K562 (cell line): ENCODE measurements at regions not wholly inside any gene's neighbourhood (a gene's known extent, or its start where the extent isn't known, plus 50 kb on each side); places are given as distances from the start of the nearest gene placed in this dataset.

Experiments
- ATAC-seq: fragments of 200-7000 bp; cut with Tn5 transposase; 3 replicates; pipeline ENCODE4 v1.9.1; 2020; ENCODE audit warnings: moderate library complexity
- BruUV-seq: library from RNA; stranded (reverse); fragments of 400-500 nt; replicated peaks from 2 replicates; lab custom pipeline; 2021; lab: Mats Ljungman, UMichigan
- CTCF ChIA-PET: fragments of 300-600 bp; formaldehyde crosslinking; extraction: SDS; loops from one replicate; lab custom pipeline; 2021; ENCODE audit warnings: low intra/inter-chr PET ratio; lab: Yijun Ruan, JAX
- POLR2A ChIA-PET: fragments of 300-600, 350-650 bp; sonication (Branson Sonifier 250); formaldehyde crosslinking; extraction: SDS; loops from one replicate; lab custom pipeline; 2021; ENCODE audit warnings: antibody characterized with exemption, inconsistent platforms; lab: Yijun Ruan, JAX
- DNase-seq, 4 experiments: peaks; one replicate each; pipeline versions ENCODE4 v3.0.0 to v3.0.0-alpha.2; 2011 to 2018; ENCODE audit warnings: low spot score in 3 of 4, mixed read lengths in 3 of 4; ENCODE audit errors: extremely low read depth in 1 of 4
- FAIRE-seq: peaks from 2 replicates; lab custom pipeline; 2011; peaks lifted over from hg19 to GRCh38; lab: Jason Lieb, UNC
- H2AFZ ChIP-seq: 2 replicates; pipeline ENCODE4 v1.6.0; 2011; ENCODE audit warnings: low read depth, low read length, control low read depth, inconsistent platforms
- H3K27ac ChIP-seq: fragments of 200-600 bp; 3 replicates; pipeline ENCODE4 v1.8.0; 2011; ENCODE audit warnings: low read depth, mild to moderate bottlenecking, control low read depth, inconsistent platforms, low read length, moderate library complexity, mixed read lengths; ENCODE audit errors: extremely low read depth
- H3K27me3 ChIP-seq, 2 experiments: fragments of 300-600 bp in 1 of 2; 2 replicates in 1 of 2; 3 replicates in 1 of 2; pipeline versions ENCODE4 v1.6.0 to v1.8.0; 2011; ENCODE audit warnings: inconsistent platforms in 2 of 2, low read length in 2 of 2, mild to moderate bottlenecking in 1 of 2, mixed read lengths in 1 of 2, moderate library complexity in 1 of 2; ENCODE audit not compliant: control insufficient read depth in 2 of 2, insufficient read depth in 2 of 2
- H3K36me3 ChIP-seq: fragments of 300-600 bp; 3 replicates; pipeline ENCODE4 v1.8.0; 2011; ENCODE audit warnings: mild to moderate bottlenecking, low read length, inconsistent platforms; ENCODE audit not compliant: control insufficient read depth, insufficient read depth
- H3K4me1 ChIP-seq, 2 experiments: fragments of 200-600 bp in 1 of 2; replicated peaks in 1 of 2; 2 replicates in 1 of 2; 3 replicates in 1 of 2; pipeline versions ENCODE4 v1.5.1 to v1.8.0; 2011; ENCODE audit warnings: inconsistent platforms in 2 of 2, low read length in 2 of 2, mild to moderate bottlenecking in 1 of 2, mixed read lengths in 1 of 2, moderate library complexity in 1 of 2; ENCODE audit not compliant: control insufficient read depth in 2 of 2, insufficient read depth in 2 of 2
- H3K4me2 ChIP-seq: 2 replicates; pipeline ENCODE4 v1.6.1; 2011; ENCODE audit warnings: low read length, control low read depth, inconsistent platforms, mixed read lengths; ENCODE audit not compliant: insufficient read depth
- H3K4me3 ChIP-seq: fragments of 200-600 bp; sonication (generic), shearing (Covaris generic); 2 replicates; pipeline ENCODE4 v1.5.1; 2016; ENCODE audit warnings: control low read depth, inconsistent platforms
- H3K79me2 ChIP-seq: fragments of 200-600 bp; 3 replicates; pipeline ENCODE4 v1.8.0; 2011; ENCODE audit warnings: low read length, inconsistent platforms; ENCODE audit not compliant: control insufficient read depth, insufficient read depth
- H3K9ac ChIP-seq, 2 experiments: 2 replicates each; pipeline versions ENCODE4 v1.6.0 to v1.6.1; 2011; ENCODE audit warnings: low read depth in 2 of 2, low read length in 2 of 2, control low read depth in 1 of 2, inconsistent platforms in 1 of 2, mild to moderate bottlenecking in 1 of 2, mixed read lengths in 1 of 2; ENCODE audit not compliant: insufficient read depth in 1 of 2
- H3K9me1 ChIP-seq: one replicate; pipeline ENCODE4 v1.6.0; 2011; ENCODE audit warnings: inconsistent platforms, mild to moderate bottlenecking, low read length, moderate library complexity; ENCODE audit not compliant: control insufficient read depth, insufficient read depth
- H3K9me3 ChIP-seq: replicated peaks from 2 replicates; pipeline ENCODE4 v1.5.1; 2011; ENCODE audit warnings: low read depth, low read length, inconsistent platforms; ENCODE audit not compliant: control insufficient read depth, insufficient read depth
- H4K20me1 ChIP-seq: replicated peaks from 2 replicates; pipeline ENCODE4 v1.6.1; 2011; ENCODE audit warnings: low read length, inconsistent platforms, mixed read lengths; ENCODE audit not compliant: control insufficient read depth, insufficient read depth
- ATF1 ChIP-seq, 2 experiments: fragments of 450-650 bp in 1 of 2; IDR thresholded peaks; 2 replicates each; pipeline ENCODE4 v1.6.1; 2016; ENCODE audit warnings: missing compliant biosample characterization in 1 of 2, missing genetic modification characterization in 1 of 2
- BMI1 ChIP-seq: fragments of 150-350 bp; IDR thresholded peaks from 2 replicates; pipeline ENCODE4 v1.6.1; 2014; ENCODE audit warnings: low read length
- CBX8 ChIP-seq: fragments of 200-600 bp; sonication (generic); IDR thresholded peaks from 2 replicates; pipeline ENCODE4 v1.6.1; 2012; ENCODE audit warnings: borderline replicate concordance, mixed run types, low read depth, mild to moderate bottlenecking, moderate library complexity, mixed read lengths, low read length, control low read depth, inconsistent platforms; ENCODE audit not compliant: poor library complexity, severe bottlenecking; ENCODE audit errors: extremely low read depth
- CEBPB ChIP-seq: fragments of 450-650 bp; IDR thresholded peaks from 2 replicates; pipeline ENCODE4 v1.6.1; 2016; ENCODE audit warnings: missing genetic modification characterization, missing compliant biosample characterization
- DACH1 ChIP-seq: fragments of 450-650 bp; IDR thresholded peaks from 2 replicates; pipeline ENCODE4 v1.6.1; 2018; ENCODE audit not compliant: partially characterized antibody
- ETV5 ChIP-seq: sonication (generic); formaldehyde crosslinking; IDR thresholded peaks from 2 replicates; pipeline ENCODE4 v1.4.0; 2020; ENCODE audit warnings: low read depth, mild to moderate bottlenecking, missing genetic modification reagents
- EZH2 ChIP-seq: IDR thresholded peaks from 2 replicates; pipeline ENCODE4 v1.6.1; 2012; ENCODE audit warnings: low read depth, mild to moderate bottlenecking, inconsistent platforms, low read length, borderline replicate concordance
- FOXA1 ChIP-seq: fragments of 450-650 bp; IDR thresholded peaks from 2 replicates; pipeline ENCODE4 v1.6.1; 2016; ENCODE audit warnings: mild to moderate bottlenecking, borderline replicate concordance
- HIVEP1 ChIP-seq: fragments of 250-450 bp; sonication (Bioruptor Pico); IDR thresholded peaks from 2 replicates; pipeline ENCODE4 v1.4.0; 2020; ENCODE audit warnings: mild to moderate bottlenecking
- HNRNPH1 ChIP-seq: fragments of 200-400 bp; formaldehyde crosslinking; optimal IDR thresholded peaks from 2 replicates; pipeline ENCODE3; 2017; ENCODE audit warnings: low read depth, mild to moderate bottlenecking, low read length, moderate library complexity
- MCM5 ChIP-seq: fragments of 450-650 bp; IDR thresholded peaks from 2 replicates; pipeline ENCODE4 v1.6.1; 2016; ENCODE audit warnings: low read depth
- MTA1 ChIP-seq: fragments of 450-650 bp; IDR thresholded peaks from 2 replicates; pipeline ENCODE4 v1.6.1; 2017; ENCODE audit warnings: borderline replicate concordance
- RBM15 ChIP-seq: fragments of 200-400 bp; formaldehyde crosslinking; IDR thresholded peaks from 2 replicates; pipeline ENCODE4 v1.6.1; 2018; ENCODE audit warnings: mild to moderate bottlenecking, low read length, moderate library complexity; ENCODE audit not compliant: insufficient read depth
- SOX6 ChIP-seq: fragments of 450-650 bp; IDR thresholded peaks from 2 replicates; pipeline ENCODE4 v1.6.1; 2014; ENCODE audit warnings: mild to moderate bottlenecking
- TAF15 ChIP-seq: fragments of 200-400 bp; formaldehyde crosslinking; IDR thresholded peaks from 2 replicates; pipeline ENCODE4 v1.6.1; 2017; ENCODE audit warnings: mild to moderate bottlenecking, low read depth, low read length, moderate library complexity
- ZKSCAN3 ChIP-seq: fragments of 250-450 bp; sonication (Bioruptor Pico); IDR thresholded peaks from 2 replicates; pipeline ENCODE4 v1.4.0; 2020
- ZNF253 ChIP-seq: fragments of 250-450 bp; sonication (Bioruptor Pico); conservative IDR thresholded peaks from 2 replicates; pipeline ENCODE4 v1.6.1; 2021; ENCODE audit warnings: mild to moderate bottlenecking
- ZNF384 ChIP-seq: IDR thresholded peaks from 2 replicates; pipeline ENCODE4 v1.6.1; 2012; ENCODE audit warnings: low read depth, low read length, improper control_type of control experiment
- ZNF41 ChIP-seq: fragments of 250-450 bp; sonication (Bioruptor Pico); conservative IDR thresholded peaks from 2 replicates; pipeline ENCODE4 v1.4.0; 2020; ENCODE audit warnings: mild to moderate bottlenecking
- ZNF511 ChIP-seq: sonication (generic); formaldehyde crosslinking; IDR thresholded peaks from 2 replicates; pipeline ENCODE4 v1.8.0; 2022; ENCODE audit warnings: mild to moderate bottlenecking, missing genetic modification reagents
- WGBS: fragments of 100-300 bp; shearing (Covaris generic); methylation state at CpG from one replicate; pipeline ENCODE4 v1.1.6; 2016; ENCODE audit warnings: low coverage, mixed read lengths; ENCODE audit not compliant: insufficient coverage; ENCODE audit errors: missing lambda C conversion rate; 5-methylcytosine and 5-hydroxymethylcytosine counted together
- in situ Hi-C: fragments of 300-500 bp; cut with MboI; formaldehyde crosslinking; loops from 4 replicates; pipeline ENCODE4 v1.15.0; 2018; ENCODE audit warnings: inconsistent platforms, mixed read lengths
- intact Hi-C: fragments of 100-400 bp; cut with micrococcal nuclease; formaldehyde crosslinking; loops from 2 replicates; pipeline ENCODE4 v1.14.2; 2022
- TF ChIP-seq, protein P1 (sequence below): IDR thresholded peaks from 2 replicates; pipeline ENCODE4 v1.6.1; 2016; ENCODE audit warnings: missing genetic modification characterization, missing compliant biosample characterization
- TF ChIP-seq, protein P2 (sequence below): fragments of 450-650 bp; IDR thresholded peaks from 2 replicates; pipeline ENCODE4 v1.6.1; 2016; ENCODE audit warnings: low read depth, mild to moderate bottlenecking, moderate library complexity
- TF ChIP-seq, protein P3 (sequence below): fragments of 250-450 bp; sonication (Bioruptor Pico); IDR thresholded peaks from 2 replicates; pipeline ENCODE4 v1.6.1; 2021; ENCODE audit warnings: mild to moderate bottlenecking

GRCh38 chr14:23776296-23776695, 140.1 kb downstream of the DHRS2 start (continued):
- TF ChIP-seq CEBPB (tag) (no peak), EZH2 (no peak), ATF1 (CRISPR knock-in tag; IDR thresholded peaks at IDR 0.05) (no peak), ATF1 (tag; IDR thresholded peaks at IDR 0.05) (no peak), DACH1 (no peak), SOX6 (no peak), ZNF511 (no peak)

- FAIRE-seq (no peak), DNase-seq (no peak), ATAC-seq (no peak)
- no TSS peak for BruUV-seq
- CTCF ChIA-PET: no interaction called here
- Histone ChIP-seq H3K9ac (no peak overlapping the region), H3K36me3 (no peaks in the 10 kb centered on the region), H3K4me1 (no peaks in the 10 kb centered on the region), H3K9me1 (no peaks in the 10 kb centered on the region), H3K9me3 (no peaks in the 10 kb centered on the region), H4K20me1 (no peaks in the 10 kb centered on the region), H3K79me2 (no peaks in the 10 kb centered on the region), H3K27ac (no peak overlapping the region), H2AFZ (no peak overlapping the region), H3K4me2 (no peak overlapping the region), H3K4me3 (no peak overlapping the region), H3K27me3 (no peaks in the 10 kb centered on the region)
- in situ Hi-C loops (no loop called here), intact Hi-C loops (no loop called here)
- POLR2A ChIA-PET: no interaction called here
- 0% methylated on average over 1 of the region's 1 CpG for WGBS
- TF ChIP-seq HNRNPH1 (no peak), ZKSCAN3 (CRISPR knock-in tag) (no peak), MCM5 (no peak), MTA1 (no peak), TAF15 (no peak), ZNF384 (no peak), RBM15 (no peak), CBX8 (no peak), BMI1 (no peak), FOXA1 (no peak), ZNF41 (CRISPR knock-in tag) (no peak), ETV5 (CRISPR knock-in tag) (no peak), HIVEP1 (CRISPR knock-in tag) (no peak), ZNF253 (CRISPR knock-in tag) (no peak)
- TF ChIP-seq, protein P1, sequence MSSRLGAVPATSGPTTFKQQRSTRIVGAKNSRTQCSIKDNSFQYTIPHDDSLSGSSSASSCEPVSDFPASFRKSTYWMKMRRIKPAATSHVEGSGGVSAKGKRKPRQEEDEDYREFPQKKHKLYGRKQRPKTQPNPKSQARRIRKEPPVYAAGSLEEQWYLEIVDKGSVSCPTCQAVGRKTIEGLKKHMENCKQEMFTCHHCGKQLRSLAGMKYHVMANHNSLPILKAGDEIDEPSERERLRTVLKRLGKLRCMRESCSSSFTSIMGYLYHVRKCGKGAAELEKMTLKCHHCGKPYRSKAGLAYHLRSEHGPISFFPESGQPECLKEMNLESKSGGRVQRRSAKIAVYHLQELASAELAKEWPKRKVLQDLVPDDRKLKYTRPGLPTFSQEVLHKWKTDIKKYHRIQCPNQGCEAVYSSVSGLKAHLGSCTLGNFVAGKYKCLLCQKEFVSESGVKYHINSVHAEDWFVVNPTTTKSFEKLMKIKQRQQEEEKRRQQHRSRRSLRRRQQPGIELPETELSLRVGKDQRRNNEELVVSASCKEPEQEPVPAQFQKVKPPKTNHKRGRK (tag): no peak
- TF ChIP-seq, protein P2, sequence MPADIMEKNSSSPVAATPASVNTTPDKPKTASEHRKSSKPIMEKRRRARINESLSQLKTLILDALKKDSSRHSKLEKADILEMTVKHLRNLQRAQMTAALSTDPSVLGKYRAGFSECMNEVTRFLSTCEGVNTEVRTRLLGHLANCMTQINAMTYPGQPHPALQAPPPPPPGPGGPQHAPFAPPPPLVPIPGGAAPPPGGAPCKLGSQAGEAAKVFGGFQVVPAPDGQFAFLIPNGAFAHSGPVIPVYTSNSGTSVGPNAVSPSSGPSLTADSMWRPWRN: no peak
- TF ChIP-seq, protein P3, sequence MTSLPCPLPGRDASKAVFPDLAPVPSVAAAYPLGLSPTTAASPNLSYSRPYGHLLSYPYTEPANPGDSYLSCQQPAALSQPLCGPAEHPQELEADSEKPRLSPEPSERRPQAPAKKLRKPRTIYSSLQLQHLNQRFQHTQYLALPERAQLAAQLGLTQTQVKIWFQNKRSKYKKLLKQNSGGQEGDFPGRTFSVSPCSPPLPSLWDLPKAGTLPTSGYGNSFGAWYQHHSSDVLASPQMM (CRISPR knock-in tag): no peak
Measured at GRCh38 chr14:23785208-23785607, 149.0 kb downstream of the DHRS2 start.
